Smooth muscle cell (in vitro differentiated cells): ENCODE measurements at regions not wholly inside any gene's neighbourhood (a gene's known extent, or its start where the extent isn't known, plus 50 kb on each side); places are given as distances from the start of the nearest gene placed in this dataset.

Source experiments
- DNase-seq: peaks from one replicate; lab custom pipeline; 2025; ENCODE audit not compliant: unreplicated experiment; lab: John Stamatoyannopoulos, UW
- H2AFZ ChIP-seq: fragments of 200-600 bp; sonication (generic); 2 replicates; pipeline ENCODE4 v1.6.0; 2016; ENCODE audit warnings: antibody characterized with exemption, low read depth, mild to moderate bottlenecking
- H3F3A ChIP-seq: fragments of 200-600 bp; sonication (generic); 2 replicates; pipeline ENCODE4 v1.6.0; 2017; ENCODE audit warnings: antibody characterized with exemption, low read depth
- H3K27ac ChIP-seq: fragments of 200-600 bp; sonication (generic); 2 replicates; pipeline ENCODE4 v1.5.1; 2016; ENCODE audit warnings: low read depth, mild to moderate bottlenecking
- H3K27me3 ChIP-seq: fragments of 200-600 bp; sonication (generic); 2 replicates; pipeline ENCODE4 v1.6.1; 2016; ENCODE audit warnings: low read depth, mild to moderate bottlenecking
- H3K36me3 ChIP-seq: fragments of 200-600 bp; sonication (generic); 2 replicates; pipeline ENCODE4 v1.5.1; 2016; ENCODE audit warnings: low read depth
- H3K4me1 ChIP-seq: fragments of 200-600 bp; sonication (generic); 2 replicates; pipeline ENCODE4 v1.5.1; 2016; ENCODE audit warnings: low read depth
- H3K4me2 ChIP-seq: fragments of 200-600 bp; sonication (generic); 2 replicates; pipeline ENCODE4 v1.6.0; 2016; ENCODE audit warnings: mild to moderate bottlenecking
- H3K4me3 ChIP-seq: fragments of 200-600 bp; sonication (generic); 2 replicates; pipeline ENCODE4 v1.5.1; 2016; ENCODE audit warnings: mild to moderate bottlenecking
- H3K79me2 ChIP-seq: fragments of 200-600 bp; sonication (generic); 2 replicates; pipeline ENCODE4 v1.6.0; 2016; ENCODE audit warnings: low read depth, mild to moderate bottlenecking
- H3K9ac ChIP-seq: fragments of 200-600 bp; sonication (generic); 2 replicates; pipeline ENCODE4 v1.6.0; 2016; ENCODE audit warnings: low read depth
- H3K9me3 ChIP-seq: fragments of 200-600 bp; sonication (generic); replicated peaks from 2 replicates; pipeline ENCODE4 v1.5.1; 2016; ENCODE audit warnings: low read depth
- H4K20me1 ChIP-seq: fragments of 200-600 bp; sonication (generic); 2 replicates; pipeline ENCODE4 v1.6.0; 2016; ENCODE audit warnings: low read depth
- CTCF ChIP-seq: fragments of 200-600 bp; sonication (generic); IDR thresholded peaks from 2 replicates; pipeline ENCODE4 v1.5.1; 2017; ENCODE audit warnings: borderline replicate concordance, mild to moderate bottlenecking, antibody characterized with exemption; ENCODE audit not compliant: insufficient read depth, poor library complexity, severe bottlenecking
- WGBS: methylation state at CpG from one replicate; pipeline ENCODE4 v1.1.7; 2016; ENCODE audit warnings: low lambda C conversion rate; 5-methylcytosine and 5-hydroxymethylcytosine counted together

- Histone ChIP-seq H3K9ac (no peak overlapping the region), H3K4me1 (no peaks in the 10 kb centered on the region), H3K36me3 (no peaks in the 10 kb centered on the region), H3K27ac (no peak overlapping the region), H3K9me3 (no peaks in the 10 kb centered on the region), H3F3A (no peaks in the 10 kb centered on the region), H3K27me3 (no peaks in the 10 kb centered on the region), H3K4me2 (no peak overlapping the region), H3K79me2 (no peaks in the 10 kb centered on the region), H2AFZ (no peak overlapping the region), H4K20me1 (no peaks in the 10 kb centered on the region), H3K4me3 (no peak overlapping the region)
- TF ChIP-seq CTCF = no peak
- 93% methylated on average over 38 of the region's 38 CpGs for WGBS
- no peak for DNase-seq
Measured at GRCh38 chr6:168873278-168874190, 380.1 kb downstream of the THBS2 start.

GRCh38 chr6:168871642-168872315 lies 381.9 kb downstream of the THBS2 start:
- Histone ChIP-seq H3K27me3 (no peaks in the 10 kb centered on the region), H3F3A (no peaks in the 10 kb centered on the region), H3K9ac (no peak overlapping the region), H3K4me2 (no peak overlapping the region), H3K4me1 (no peaks in the 10 kb centered on the region), H3K36me3 (no peaks in the 10 kb centered on the region), H3K4me3 (no peak overlapping the region), H2AFZ (no peak overlapping the region), H4K20me1 (no peaks in the 10 kb centered on the region), H3K79me2 (no peaks in the 10 kb centered on the region), H3K9me3 (no peaks in the 10 kb centered on the region), H3K27ac (no peak overlapping the region)
- WGBS = 75% methylated on average over 19 of the region's 20 CpGs
- DNase-seq = no peak
- no peak for TF ChIP-seq CTCF

- no peaks in the 10 kb centered on the region for H3K36me3 ChIP-seq
- H3K9me3 ChIP-seq = no peaks in the 10 kb centered on the region
- H3K79me2 ChIP-seq = no peaks in the 10 kb centered on the region
- no peak for TF ChIP-seq CTCF
- H3K27me3 ChIP-seq = no peaks in the 10 kb centered on the region
- 74% methylated on average over 13 of the region's 13 CpGs for WGBS
- H3K4me2 ChIP-seq = no peak overlapping the region
- no peaks in the 10 kb centered on the region for H3K4me1 ChIP-seq
- H3F3A ChIP-seq = no peaks in the 10 kb centered on the region
- no peak overlapping the region for H3K27ac ChIP-seq
- no peak overlapping the region for H3K4me3 ChIP-seq
- no peak overlapping the region for H2AFZ ChIP-seq
- no peak overlapping the region for H3K9ac ChIP-seq
- DNase-seq = no peak
- H4K20me1 ChIP-seq = no peaks in the 10 kb centered on the region
Measured at GRCh38 chr6:168870982-168871381, 382.7 kb downstream of the THBS2 start.
